RWPE2 (cell line): ENCODE measurements at regions not wholly inside any gene's neighbourhood (a gene's known extent, or its start where the extent isn't known, plus 50 kb on each side); places are given as distances from the start of the nearest gene placed in this dataset.
"Not testable (repeated sequence)": the region's sequence is repeated elsewhere in the genome, so short reads cannot be mapped to it uniquely, and the experiment has no call there.

Experiments
- ATAC-seq: fragments of 200-7000 bp; cut with Tn5 transposase; 3 replicates; pipeline ENCODE4 v1.9.1; 2021; ENCODE audit warnings: low read depth
- DNase-seq: peaks from one replicate; pipeline ENCODE4 v3.0.0-alpha.2; 2020; ENCODE audit warnings: low spot score
- H3K27ac ChIP-seq: fragments of 450-650 bp; 2 replicates; pipeline ENCODE4 v1.5.1; 2017; ENCODE audit warnings: mild to moderate bottlenecking; ENCODE audit not compliant: poor library complexity, severe bottlenecking
- H3K27me3 ChIP-seq: fragments of 250-450 bp; sonication (Bioruptor Pico); 2 replicates; pipeline ENCODE4 v1.5.1; 2021; ENCODE audit warnings: mild to moderate bottlenecking, moderate library complexity; ENCODE audit not compliant: insufficient read depth, poor library complexity, severe bottlenecking
- H3K36me3 ChIP-seq: fragments of 250-450 bp; sonication (Bioruptor Pico); 2 replicates; pipeline ENCODE4 v1.5.1; 2020; ENCODE audit warnings: low read depth, mild to moderate bottlenecking, moderate library complexity
- H3K4me1 ChIP-seq: fragments of 250-450 bp; sonication (Bioruptor Pico); 2 replicates; pipeline ENCODE4 v1.5.1; 2021; ENCODE audit warnings: mild to moderate bottlenecking, moderate library complexity; ENCODE audit not compliant: insufficient read depth, poor library complexity, severe bottlenecking
- H3K4me3 ChIP-seq: fragments of 250-450 bp; sonication (Bioruptor Pico); 2 replicates; pipeline ENCODE4 v1.5.1; 2021; ENCODE audit warnings: mild to moderate bottlenecking, moderate library complexity; ENCODE audit not compliant: severe bottlenecking
- H3K9me3 ChIP-seq: fragments of 250-450 bp; sonication (Bioruptor Pico); 2 replicates; pipeline ENCODE4 v1.5.1; 2021; ENCODE audit warnings: mild to moderate bottlenecking, moderate library complexity; ENCODE audit not compliant: severe bottlenecking
- CTCF ChIP-seq: fragments of 450-650 bp; IDR thresholded peaks from one replicate; pipeline ENCODE4 v1.5.1; 2017; ENCODE audit warnings: mild to moderate bottlenecking, moderate library complexity; ENCODE audit not compliant: poor library complexity, severe bottlenecking

- DNase-seq = no peak
- no peak for ATAC-seq
Observed at GRCh38 chr6:62775427-62776022, 435.7 kb upstream of the FKBP1C start.

GRCh38 chr6:62766174-62766573 is 445.1 kb upstream of the FKBP1C start:
- H3K4me3 ChIP-seq, H3K4me1 ChIP-seq, H3K9me3 ChIP-seq, H3K36me3 ChIP-seq, ATAC-seq, DNase-seq, H3K27me3 ChIP-seq, H3K27ac ChIP-seq: not testable (repeated sequence)

More at GRCh38 chr6:62775427-62776022, 435.7 kb upstream of the FKBP1C start:
- peak; percentile 83 for TF ChIP-seq CTCF
- Histone ChIP-seq H3K4me1 (no peaks in the 10 kb centered on the region), H3K36me3 (no peaks in the 10 kb centered on the region), H3K9me3 (no peaks in the 10 kb centered on the region), H3K27me3 (no peaks in the 10 kb centered on the region), H3K4me3 (no peak overlapping the region), H3K27ac (no peak overlapping the region)

- no peak for DNase-seq
- ATAC-seq = no peak
- H3K4me1 ChIP-seq = no peaks in the 10 kb centered on the region
- H3K27me3 ChIP-seq = no peaks in the 10 kb centered on the region
- no peak for TF ChIP-seq CTCF
- H3K36me3 ChIP-seq = no peaks in the 10 kb centered on the region
- H3K27ac ChIP-seq = no peak overlapping the region
- H3K4me3 ChIP-seq = no peak overlapping the region
- no peaks in the 10 kb centered on the region for H3K9me3 ChIP-seq
Observed at GRCh38 chr6:62764841-62765240, 446.4 kb upstream of the FKBP1C start.

- DNase-seq (no peak), ATAC-seq (no peak)
- H3K9me3 ChIP-seq = no peaks in the 10 kb centered on the region
- no peak overlapping the region for H3K27ac ChIP-seq
- H3K36me3 ChIP-seq = no peaks in the 10 kb centered on the region
- no peak for TF ChIP-seq CTCF
- no peaks in the 10 kb centered on the region for H3K4me1 ChIP-seq
- H3K4me3 ChIP-seq = no peak overlapping the region
- no peaks in the 10 kb centered on the region for H3K27me3 ChIP-seq
Observed at GRCh38 chr6:62763125-62763912, 447.9 kb upstream of the FKBP1C start.

GRCh38 chr6:62746968-62747367 is 460.9 kb upstream of the KHDRBS2 start:
- Histone ChIP-seq H3K27ac (no peak overlapping the region), H3K4me1 (no peaks in the 10 kb centered on the region), H3K36me3 (no peaks in the 10 kb centered on the region), H3K4me3 (no peak overlapping the region), H3K27me3 (no peaks in the 10 kb centered on the region), H3K9me3 (no peaks in the 10 kb centered on the region)
- DNase-seq = no peak
- no peak for TF ChIP-seq CTCF
- no peak for ATAC-seq
